ENCODE measurements at regions not wholly inside any gene's neighbourhood (a gene's known extent, or its start where the extent isn't known, plus 50 kb on each side); places are given as distances from the start of the nearest gene placed in this dataset.
"Not testable (repeated sequence)": the region's sequence is repeated elsewhere in the genome, so short reads cannot be mapped to it uniquely, and the experiment has no call there.

DNA sequence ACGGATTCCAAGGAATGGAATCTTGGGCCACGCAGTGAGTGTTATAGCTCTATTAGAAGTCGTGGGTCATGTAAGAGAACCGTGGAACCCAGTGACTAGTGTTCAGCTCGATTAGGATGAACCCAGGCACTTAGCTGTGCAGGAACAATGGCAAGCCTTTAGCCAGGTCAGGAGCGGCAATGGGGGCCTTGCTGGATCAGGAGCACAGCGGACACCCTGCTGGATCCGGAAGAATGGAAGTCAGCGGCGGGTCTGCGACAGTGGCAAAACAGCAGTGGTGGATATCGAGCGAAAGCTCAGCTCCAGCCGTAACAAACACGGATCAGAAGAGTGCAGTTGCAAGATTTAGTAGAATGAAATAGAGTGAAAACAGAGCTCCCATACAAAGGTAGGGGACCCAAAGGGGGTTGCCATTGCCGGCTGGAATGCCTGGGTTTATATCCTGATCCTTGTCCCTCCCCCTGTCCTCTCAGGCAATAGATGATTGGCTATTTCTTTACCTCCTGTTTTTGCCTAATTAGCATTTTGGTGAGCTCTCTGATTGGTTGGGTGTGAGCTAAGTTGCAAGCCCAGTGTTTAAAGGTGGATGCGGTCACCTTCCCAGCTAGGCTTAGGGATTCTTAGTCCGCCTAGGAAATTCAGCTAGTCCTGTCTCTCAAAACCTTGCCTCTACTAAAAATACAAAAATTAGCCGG, 618.3 kb upstream of the CBLB start:
- not testable (repeated sequence) for H3K27ac ChIP-seq (ENCODE audit: low read length)

DNA sequence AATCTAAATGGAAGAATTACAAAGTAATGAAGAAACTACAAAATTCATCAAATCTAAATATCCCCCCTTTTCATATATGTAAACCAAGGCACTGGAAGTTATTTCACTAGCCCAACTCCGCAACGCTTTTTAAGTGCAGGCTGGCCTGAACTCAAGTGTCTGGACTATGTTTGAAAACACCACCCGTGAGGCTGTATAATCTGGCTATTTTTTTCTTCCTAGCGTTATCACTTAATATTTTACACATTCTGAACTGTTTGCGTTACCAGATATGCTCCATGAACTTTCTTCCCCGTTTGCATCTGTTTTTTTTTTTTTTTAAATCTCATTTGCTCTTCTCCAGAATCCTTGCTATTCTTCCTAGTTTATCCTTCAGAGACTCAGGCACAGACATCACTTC, 619.5 kb upstream of the CBLB start:
- H3K4me3 ChIP-seq (ENCODE audit: low read depth in 1 of 2, low read length in 2 of 2) = no peak overlapping the region
- H3K36me3 ChIP-seq (ENCODE audit: control insufficient read depth in 1 of 2, insufficient read depth in 2 of 2, low read length in 2 of 2) = no peaks in the 10 kb centered on the region
- no peak overlapping the region for H3K27ac ChIP-seq (ENCODE audit: low read length)
- no peaks in the 10 kb centered on the region for H3K9me3 ChIP-seq (ENCODE audit: control insufficient read depth in 1 of 2, low read length in 2 of 2)
- no peaks in the 10 kb centered on the region for H3K4me1 ChIP-seq (ENCODE audit: control insufficient read depth in 1 of 2, insufficient read depth in 2 of 2, low read length in 2 of 2)
- H3K27me3 ChIP-seq (ENCODE audit: low read depth, low read length) = no peaks in the 10 kb centered on the region

More for the DNA sequence above, 618.3 kb upstream of the CBLB start:
- H3K36me3 ChIP-seq (ENCODE audit: control insufficient read depth in 1 of 2, insufficient read depth in 2 of 2, low read length in 2 of 2); H3K4me1 ChIP-seq (ENCODE audit: control insufficient read depth in 1 of 2, insufficient read depth in 2 of 2, low read length in 2 of 2); H3K27me3 ChIP-seq (ENCODE audit: low read depth, low read length); H3K4me3 ChIP-seq (ENCODE audit: low read depth in 1 of 2, low read length in 2 of 2); H3K9me3 ChIP-seq (ENCODE audit: control insufficient read depth in 1 of 2, low read length in 2 of 2): not testable (repeated sequence)

DNA sequence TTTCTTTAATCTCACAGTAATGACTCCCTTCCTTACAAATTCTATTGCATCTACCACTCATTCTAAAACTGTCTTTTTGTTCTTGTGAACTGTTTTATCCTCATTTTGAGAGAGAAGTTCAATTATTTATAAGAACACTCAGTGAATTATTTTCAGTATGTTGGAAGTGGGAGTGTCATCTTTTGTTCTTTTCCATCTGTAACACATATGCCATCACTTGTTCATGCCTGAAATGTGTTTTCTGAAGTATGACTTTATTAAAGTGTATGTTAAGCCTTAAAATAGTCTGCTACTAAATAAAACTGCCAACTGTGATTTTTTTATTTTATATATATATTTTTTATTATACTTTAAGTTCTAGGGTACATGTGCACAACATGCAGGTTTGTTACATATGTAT, 623.0 kb upstream of the CBLB start:
- Histone ChIP-seq H3K36me3 (ENCODE audit: control insufficient read depth in 1 of 2, insufficient read depth in 2 of 2, low read length in 2 of 2) (no peaks in the 10 kb centered on the region), H3K27me3 (ENCODE audit: low read depth, low read length) (no peaks in the 10 kb centered on the region), H3K4me1 (ENCODE audit: control insufficient read depth in 1 of 2, insufficient read depth in 2 of 2, low read length in 2 of 2) (no peaks in the 10 kb centered on the region), H3K4me3 (ENCODE audit: low read depth in 1 of 2, low read length in 2 of 2) (no peak overlapping the region), H3K9me3 (ENCODE audit: control insufficient read depth in 1 of 2, low read length in 2 of 2) (no peaks in the 10 kb centered on the region), H3K27ac (ENCODE audit: low read length) (no peak overlapping the region)

DNA sequence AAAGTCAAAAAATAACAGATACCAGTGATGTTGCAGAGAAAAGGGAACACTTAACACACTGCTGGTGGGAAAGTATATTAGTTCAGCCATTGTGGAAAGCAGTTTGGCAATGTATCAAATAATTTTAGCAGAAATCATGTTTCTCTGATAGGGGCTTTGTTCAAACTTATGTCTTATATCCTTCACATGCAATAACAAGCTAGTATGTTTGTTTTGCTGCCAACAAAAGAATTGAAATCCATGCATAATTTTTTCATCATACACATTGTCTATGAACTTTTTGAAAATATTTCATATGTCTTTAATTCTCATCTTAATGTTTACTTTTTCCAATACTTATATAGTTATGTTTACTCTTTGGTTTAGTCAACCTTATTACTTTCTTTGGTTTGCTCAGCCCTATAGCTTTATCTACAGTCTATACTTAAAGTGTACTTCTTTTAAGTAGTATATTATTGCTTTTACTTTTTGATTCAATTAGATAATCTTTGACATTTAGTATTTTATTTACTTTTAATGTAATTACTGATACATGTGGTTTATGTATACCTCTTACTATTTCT, 639.6 kb upstream of the CBLB start:
- no peak overlapping the region for H3K4me3 ChIP-seq (ENCODE audit: low read depth in 1 of 2, low read length in 2 of 2)
- H3K4me1 ChIP-seq (ENCODE audit: control insufficient read depth in 1 of 2, insufficient read depth in 2 of 2, low read length in 2 of 2) = no peaks in the 10 kb centered on the region
- H3K27me3 ChIP-seq (ENCODE audit: low read depth, low read length) = no peaks in the 10 kb centered on the region
- H3K27ac ChIP-seq (ENCODE audit: low read length) = no peak overlapping the region
- H3K9me3 ChIP-seq (ENCODE audit: control insufficient read depth in 1 of 2, low read length in 2 of 2) = no peaks in the 10 kb centered on the region
- H3K36me3 ChIP-seq (ENCODE audit: control insufficient read depth in 1 of 2, insufficient read depth in 2 of 2, low read length in 2 of 2) = no peaks in the 10 kb centered on the region

DNA sequence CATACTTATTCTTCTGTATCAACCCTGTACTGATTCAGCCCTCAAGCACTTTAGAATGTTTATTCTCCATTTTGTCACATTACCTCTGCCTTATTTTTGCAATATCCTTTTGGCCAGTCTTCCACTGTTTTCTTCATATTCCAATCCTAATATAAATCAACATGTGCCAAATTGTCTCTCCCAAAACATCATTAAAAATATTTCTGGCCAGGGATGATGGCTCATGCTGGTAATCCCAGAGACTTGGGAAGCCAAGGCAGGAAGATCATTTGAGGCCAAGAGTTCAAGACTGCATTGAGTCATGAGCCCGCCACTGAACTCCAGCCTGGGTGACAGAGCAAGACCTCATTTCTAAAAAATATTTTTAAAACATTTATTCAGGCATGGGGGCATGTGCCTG, 641.4 kb upstream of the CBLB start:
- H3K9me3 ChIP-seq (ENCODE audit: control insufficient read depth in 1 of 2, low read length in 2 of 2) = no peaks in the 10 kb centered on the region
- H3K27ac ChIP-seq (ENCODE audit: low read length) = no peak overlapping the region
- H3K27me3 ChIP-seq (ENCODE audit: low read depth, low read length) = no peaks in the 10 kb centered on the region
- no peak overlapping the region for H3K4me3 ChIP-seq (ENCODE audit: low read depth in 1 of 2, low read length in 2 of 2)
- H3K36me3 ChIP-seq (ENCODE audit: control insufficient read depth in 1 of 2, insufficient read depth in 2 of 2, low read length in 2 of 2) = no peaks in the 10 kb centered on the region
- H3K4me1 ChIP-seq (ENCODE audit: control insufficient read depth in 1 of 2, insufficient read depth in 2 of 2, low read length in 2 of 2) = no peaks in the 10 kb centered on the region

DNA sequence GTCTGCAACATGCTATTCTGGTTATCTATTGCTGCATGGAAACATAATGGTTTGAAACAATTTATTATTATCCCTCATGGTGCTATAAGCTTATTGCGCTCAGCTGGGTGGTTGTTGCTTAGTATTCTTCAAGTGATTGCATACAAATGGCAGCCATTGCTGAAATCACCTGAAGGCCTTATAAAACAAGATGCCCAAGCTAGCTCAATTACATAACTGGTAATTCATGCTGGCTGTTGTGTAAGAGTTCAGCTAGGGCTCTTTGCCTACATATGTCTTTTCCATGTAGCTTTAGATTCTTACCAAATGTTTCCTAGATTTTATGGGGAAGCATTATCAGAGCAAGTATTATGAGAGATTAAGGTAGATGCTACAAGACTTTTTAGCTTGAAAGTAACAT, 644.0 kb upstream of the CBLB start:
- H3K36me3 ChIP-seq (ENCODE audit: control insufficient read depth in 1 of 2, insufficient read depth in 2 of 2, low read length in 2 of 2) = no peaks in the 10 kb centered on the region
- H3K27me3 ChIP-seq (ENCODE audit: low read depth, low read length) = no peaks in the 10 kb centered on the region
- H3K4me3 ChIP-seq (ENCODE audit: low read depth in 1 of 2, low read length in 2 of 2) = no peak overlapping the region
- H3K4me1 ChIP-seq (ENCODE audit: control insufficient read depth in 1 of 2, insufficient read depth in 2 of 2, low read length in 2 of 2) = no peaks in the 10 kb centered on the region
- H3K9me3 ChIP-seq (ENCODE audit: control insufficient read depth in 1 of 2, low read length in 2 of 2) = no peaks in the 10 kb centered on the region
- H3K27ac ChIP-seq (ENCODE audit: low read length) = no peak overlapping the region

DNA sequence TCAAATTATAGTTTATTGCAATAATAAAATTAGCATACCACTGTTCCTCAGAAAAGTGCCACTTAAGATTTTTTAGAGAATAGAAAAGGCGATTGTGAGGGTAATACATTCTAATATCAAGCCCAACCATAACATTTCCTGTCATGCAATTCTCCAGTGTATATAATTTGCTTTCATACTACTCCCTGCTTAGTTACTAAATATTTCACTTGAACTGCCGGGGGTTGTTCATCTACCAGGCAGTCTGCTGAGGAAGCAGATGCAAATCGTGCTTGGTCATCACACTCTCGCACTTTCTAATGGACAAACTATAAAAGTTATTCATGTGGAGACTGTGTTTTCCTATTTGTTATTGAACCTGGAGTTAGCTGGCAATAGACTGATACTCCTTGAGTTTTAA, 645.6 kb upstream of the CBLB start:
- Histone ChIP-seq H3K4me1 (ENCODE audit: control insufficient read depth in 1 of 2, insufficient read depth in 2 of 2, low read length in 2 of 2) (no peaks in the 10 kb centered on the region), H3K36me3 (ENCODE audit: control insufficient read depth in 1 of 2, insufficient read depth in 2 of 2, low read length in 2 of 2) (no peaks in the 10 kb centered on the region), H3K9me3 (ENCODE audit: control insufficient read depth in 1 of 2, low read length in 2 of 2) (no peaks in the 10 kb centered on the region), H3K27me3 (ENCODE audit: low read depth, low read length) (no peaks in the 10 kb centered on the region), H3K27ac (ENCODE audit: low read length) (no peak overlapping the region), H3K4me3 (ENCODE audit: low read depth in 1 of 2, low read length in 2 of 2) (no peak overlapping the region)

DNA sequence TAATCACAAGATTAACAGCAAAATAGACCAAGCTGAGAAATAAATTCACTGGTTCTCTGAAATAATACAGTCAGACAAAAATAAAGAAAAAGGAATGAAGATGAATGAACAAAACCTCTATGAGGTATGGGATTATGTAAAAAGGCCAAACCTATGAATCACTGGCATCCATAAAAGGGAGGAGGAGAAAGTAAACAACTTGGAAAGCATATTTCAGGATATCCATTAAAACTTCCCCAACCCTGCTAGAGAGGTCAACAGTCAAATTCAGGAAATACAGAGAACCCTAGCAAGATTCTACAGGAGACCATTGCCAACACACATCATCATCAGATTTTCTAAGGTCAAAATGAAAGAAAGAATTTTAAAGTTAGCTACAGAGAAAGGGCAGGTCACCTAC, 649.7 kb upstream of the CBLB start:
- no peaks in the 10 kb centered on the region for H3K9me3 ChIP-seq (ENCODE audit: control insufficient read depth in 1 of 2, low read length in 2 of 2)

DNA sequence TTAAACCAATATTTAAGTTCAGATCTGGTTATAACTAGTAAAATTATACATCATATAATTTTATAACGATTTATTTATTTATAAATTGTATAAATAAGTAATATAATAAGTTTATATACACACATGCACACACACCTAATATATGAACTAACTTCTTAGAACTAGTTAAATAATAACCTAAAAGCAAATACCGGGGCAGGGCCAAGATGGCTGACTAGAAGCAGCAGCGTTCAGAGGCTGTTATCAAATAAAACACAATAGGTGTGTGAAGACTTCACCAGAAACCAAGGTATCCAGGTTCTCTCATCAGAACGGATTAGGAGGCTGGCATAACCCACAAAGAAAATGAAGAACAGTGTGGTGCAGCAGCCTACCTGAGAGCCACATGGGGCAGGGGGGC, 653.6 kb upstream of the CBLB start:
- Histone ChIP-seq H3K27ac (ENCODE audit: low read length) (no peak overlapping the region), H3K27me3 (ENCODE audit: low read depth, low read length) (no peaks in the 10 kb centered on the region)

More for the DNA sequence above, 649.7 kb upstream of the CBLB start:
- Histone ChIP-seq H3K27ac (ENCODE audit: low read length) (no peak overlapping the region), H3K27me3 (ENCODE audit: low read depth, low read length) (no peaks in the 10 kb centered on the region), H3K4me3 (ENCODE audit: low read depth in 1 of 2, low read length in 2 of 2) (no peak overlapping the region), H3K4me1 (ENCODE audit: control insufficient read depth in 1 of 2, insufficient read depth in 2 of 2, low read length in 2 of 2) (no peaks in the 10 kb centered on the region), H3K36me3 (ENCODE audit: control insufficient read depth in 1 of 2, insufficient read depth in 2 of 2, low read length in 2 of 2) (no peaks in the 10 kb centered on the region)

DNA sequence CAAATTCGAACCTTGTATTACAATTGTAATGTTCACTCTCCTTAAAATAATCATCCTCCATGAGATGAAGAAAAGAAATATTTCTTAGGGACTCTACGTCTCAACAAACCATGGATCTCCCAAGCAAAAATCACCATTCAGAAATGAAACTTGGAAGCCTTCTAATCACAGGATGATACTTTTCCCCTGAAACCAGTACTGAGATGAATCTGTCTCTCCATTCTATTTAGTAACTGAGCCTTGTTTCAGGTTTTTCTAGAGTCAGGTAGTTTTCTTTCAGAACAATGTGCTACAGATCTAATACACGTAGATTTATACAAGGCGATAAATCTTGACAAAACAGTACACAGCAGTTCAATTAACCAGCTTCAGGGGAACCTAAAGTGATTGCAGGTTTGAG, 660.1 kb upstream of the CBLB start:
- Histone ChIP-seq H3K4me3 (ENCODE audit: low read depth in 1 of 2, low read length in 2 of 2) (no peak overlapping the region), H3K9me3 (ENCODE audit: control insufficient read depth in 1 of 2, low read length in 2 of 2) (no peaks in the 10 kb centered on the region), H3K36me3 (ENCODE audit: control insufficient read depth in 1 of 2, insufficient read depth in 2 of 2, low read length in 2 of 2) (no peaks in the 10 kb centered on the region), H3K27me3 (ENCODE audit: low read depth, low read length) (no peaks in the 10 kb centered on the region), H3K27ac (ENCODE audit: low read length) (no peak overlapping the region), H3K4me1 (ENCODE audit: control insufficient read depth in 1 of 2, insufficient read depth in 2 of 2, low read length in 2 of 2) (no peaks in the 10 kb centered on the region)

More for the DNA sequence above, 653.6 kb upstream of the CBLB start:
- Histone ChIP-seq H3K9me3 (ENCODE audit: control insufficient read depth in 1 of 2, low read length in 2 of 2) (no peaks in the 10 kb centered on the region), H3K4me3 (ENCODE audit: low read depth in 1 of 2, low read length in 2 of 2) (no peak overlapping the region), H3K36me3 (ENCODE audit: control insufficient read depth in 1 of 2, insufficient read depth in 2 of 2, low read length in 2 of 2) (no peaks in the 10 kb centered on the region), H3K4me1 (ENCODE audit: control insufficient read depth in 1 of 2, insufficient read depth in 2 of 2, low read length in 2 of 2) (no peaks in the 10 kb centered on the region)

DNA sequence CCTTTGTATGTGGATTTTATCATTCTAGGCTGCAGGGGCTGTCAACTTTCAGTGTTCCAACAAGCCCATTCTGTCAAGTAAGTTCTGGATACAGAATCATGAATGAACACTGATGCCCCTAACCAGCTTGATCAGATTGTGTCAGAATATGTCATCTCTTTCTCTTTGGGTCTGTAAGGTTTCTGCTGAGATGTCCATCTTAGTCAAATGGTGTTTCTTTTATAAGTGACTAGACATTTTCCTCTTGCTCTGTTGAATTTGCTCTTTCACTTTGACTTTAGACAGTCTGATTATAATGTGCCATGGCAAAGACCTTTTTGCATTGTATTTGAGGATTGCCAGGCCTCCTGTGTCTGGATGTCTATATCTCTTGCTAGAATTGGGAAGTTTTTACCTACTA, 660.9 kb upstream of the CBLB start:
- Histone ChIP-seq H3K27me3 (ENCODE audit: low read depth, low read length) (no peaks in the 10 kb centered on the region), H3K9me3 (ENCODE audit: control insufficient read depth in 1 of 2, low read length in 2 of 2) (no peaks in the 10 kb centered on the region), H3K36me3 (ENCODE audit: control insufficient read depth in 1 of 2, insufficient read depth in 2 of 2, low read length in 2 of 2) (no peaks in the 10 kb centered on the region), H3K27ac (ENCODE audit: low read length) (no peak overlapping the region), H3K4me3 (ENCODE audit: low read depth in 1 of 2, low read length in 2 of 2) (no peak overlapping the region), H3K4me1 (ENCODE audit: control insufficient read depth in 1 of 2, insufficient read depth in 2 of 2, low read length in 2 of 2) (no peaks in the 10 kb centered on the region)

DNA sequence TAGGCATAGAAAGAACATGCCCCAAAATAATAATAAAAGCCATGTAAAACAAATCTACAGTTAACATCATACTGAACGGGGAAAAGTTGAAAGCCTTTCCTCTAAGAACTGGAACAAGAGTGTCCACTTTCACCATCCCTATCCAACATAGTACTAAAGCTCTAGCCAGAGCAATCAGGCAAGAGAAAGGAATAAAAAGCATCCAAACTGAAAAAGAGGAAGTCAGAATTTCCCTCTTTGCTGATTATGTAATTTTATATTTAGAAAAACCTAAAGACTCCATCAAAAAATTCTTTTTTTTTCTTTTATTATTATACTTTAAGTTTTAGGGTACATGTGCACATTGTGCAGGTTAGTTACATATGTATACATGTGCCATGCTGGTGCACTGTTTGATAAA, 661.6 kb upstream of the CBLB start:
- Histone ChIP-seq H3K9me3 (ENCODE audit: control insufficient read depth in 1 of 2, low read length in 2 of 2) (no peaks in the 10 kb centered on the region), H3K27me3 (ENCODE audit: low read depth, low read length) (no peaks in the 10 kb centered on the region), H3K27ac (ENCODE audit: low read length) (no peak overlapping the region), H3K4me1 (ENCODE audit: control insufficient read depth in 1 of 2, insufficient read depth in 2 of 2, low read length in 2 of 2) (no peaks in the 10 kb centered on the region), H3K36me3 (ENCODE audit: control insufficient read depth in 1 of 2, insufficient read depth in 2 of 2, low read length in 2 of 2) (no peaks in the 10 kb centered on the region), H3K4me3 (ENCODE audit: low read depth in 1 of 2, low read length in 2 of 2) (no peak overlapping the region)
